ENCODE measurements at regions not wholly inside any gene's neighbourhood (a gene's known extent, or its start where the extent isn't known, plus 50 kb on each side); places are given as distances from the start of the nearest gene placed in this dataset.

DNA sequence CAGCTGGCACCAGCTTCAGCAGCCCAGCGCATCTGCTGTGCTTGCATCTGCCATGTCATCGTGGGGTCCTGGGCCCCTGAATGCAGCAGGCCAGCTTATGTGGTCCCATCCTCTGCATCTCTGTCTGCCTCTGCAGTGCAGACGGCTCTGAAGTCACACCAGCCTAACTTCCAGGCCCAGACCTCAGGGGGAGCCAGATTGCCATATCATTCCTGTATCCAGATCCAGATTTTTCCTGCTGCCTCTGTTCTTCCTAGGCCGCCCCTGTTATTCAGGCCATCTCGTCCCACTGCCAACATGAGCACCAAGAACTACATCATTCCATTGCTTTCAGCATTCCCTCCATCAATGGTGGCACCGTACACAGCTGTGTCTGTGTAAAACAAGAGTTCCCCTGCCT is 571.6 kb downstream of the UQCRFS1 start:
- TF ChIP-seq, protein P1, sequence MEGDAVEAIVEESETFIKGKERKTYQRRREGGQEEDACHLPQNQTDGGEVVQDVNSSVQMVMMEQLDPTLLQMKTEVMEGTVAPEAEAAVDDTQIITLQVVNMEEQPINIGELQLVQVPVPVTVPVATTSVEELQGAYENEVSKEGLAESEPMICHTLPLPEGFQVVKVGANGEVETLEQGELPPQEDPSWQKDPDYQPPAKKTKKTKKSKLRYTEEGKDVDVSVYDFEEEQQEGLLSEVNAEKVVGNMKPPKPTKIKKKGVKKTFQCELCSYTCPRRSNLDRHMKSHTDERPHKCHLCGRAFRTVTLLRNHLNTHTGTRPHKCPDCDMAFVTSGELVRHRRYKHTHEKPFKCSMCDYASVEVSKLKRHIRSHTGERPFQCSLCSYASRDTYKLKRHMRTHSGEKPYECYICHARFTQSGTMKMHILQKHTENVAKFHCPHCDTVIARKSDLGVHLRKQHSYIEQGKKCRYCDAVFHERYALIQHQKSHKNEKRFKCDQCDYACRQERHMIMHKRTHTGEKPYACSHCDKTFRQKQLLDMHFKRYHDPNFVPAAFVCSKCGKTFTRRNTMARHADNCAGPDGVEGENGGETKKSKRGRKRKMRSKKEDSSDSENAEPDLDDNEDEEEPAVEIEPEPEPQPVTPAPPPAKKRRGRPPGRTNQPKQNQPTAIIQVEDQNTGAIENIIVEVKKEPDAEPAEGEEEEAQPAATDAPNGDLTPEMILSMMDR (conservative IDR thresholded peaks at IDR 0.05 in 1 of 2, IDR thresholded peaks at IDR 0.05 in 1 of 2; ENCODE audit: extremely low read depth in 1 of 2, insufficient read depth in 1 of 2, low read depth in 1 of 2, low read length in 2 of 2): peak in 1 of 2 donors; percentile 1
- TF ChIP-seq EZH2 (IDR thresholded peaks at IDR 0.05; ENCODE audit: borderline replicate concordance, low read length): no peak

Data from mammary epithelial cell (primary cell).